ENCODE measurements at regions not wholly inside any gene's neighbourhood (a gene's known extent, or its start where the extent isn't known, plus 50 kb on each side); places are given as distances from the start of the nearest gene placed in this dataset.

DNA sequence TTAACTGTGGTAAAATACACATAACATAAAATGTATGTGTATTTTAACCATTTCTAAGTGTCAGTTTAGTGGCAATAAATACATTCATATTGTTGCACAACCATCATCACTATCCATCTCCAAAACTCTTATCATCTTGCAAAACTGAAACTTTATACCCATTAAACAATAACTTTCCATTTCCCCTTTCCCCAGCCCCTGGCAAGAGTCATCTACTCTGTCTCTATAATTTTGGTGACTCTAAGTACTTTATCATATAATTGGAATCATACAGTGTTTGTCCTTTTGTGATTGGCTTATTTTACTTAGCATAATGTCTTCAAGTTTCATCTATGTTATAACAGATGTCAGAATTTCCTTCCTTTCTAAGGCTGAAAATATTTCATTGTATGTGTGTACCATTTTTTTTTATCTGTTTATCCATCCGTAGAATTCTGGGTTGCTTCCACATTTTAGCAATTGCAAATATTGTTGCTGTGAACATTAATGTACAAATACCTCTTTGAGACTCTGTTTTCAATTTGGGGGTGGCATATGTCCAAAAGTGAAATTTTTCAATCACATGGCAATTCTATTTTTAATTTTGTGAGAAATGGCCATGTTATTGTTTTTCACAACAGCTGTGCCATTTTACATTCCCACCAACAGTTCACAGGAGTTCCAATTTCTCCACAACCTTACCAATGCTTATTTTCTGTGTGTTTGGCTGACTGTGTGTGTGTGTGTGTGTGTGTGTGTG, 153.9 kb upstream of the GORAB start:
- TF ChIP-seq, protein P1, sequence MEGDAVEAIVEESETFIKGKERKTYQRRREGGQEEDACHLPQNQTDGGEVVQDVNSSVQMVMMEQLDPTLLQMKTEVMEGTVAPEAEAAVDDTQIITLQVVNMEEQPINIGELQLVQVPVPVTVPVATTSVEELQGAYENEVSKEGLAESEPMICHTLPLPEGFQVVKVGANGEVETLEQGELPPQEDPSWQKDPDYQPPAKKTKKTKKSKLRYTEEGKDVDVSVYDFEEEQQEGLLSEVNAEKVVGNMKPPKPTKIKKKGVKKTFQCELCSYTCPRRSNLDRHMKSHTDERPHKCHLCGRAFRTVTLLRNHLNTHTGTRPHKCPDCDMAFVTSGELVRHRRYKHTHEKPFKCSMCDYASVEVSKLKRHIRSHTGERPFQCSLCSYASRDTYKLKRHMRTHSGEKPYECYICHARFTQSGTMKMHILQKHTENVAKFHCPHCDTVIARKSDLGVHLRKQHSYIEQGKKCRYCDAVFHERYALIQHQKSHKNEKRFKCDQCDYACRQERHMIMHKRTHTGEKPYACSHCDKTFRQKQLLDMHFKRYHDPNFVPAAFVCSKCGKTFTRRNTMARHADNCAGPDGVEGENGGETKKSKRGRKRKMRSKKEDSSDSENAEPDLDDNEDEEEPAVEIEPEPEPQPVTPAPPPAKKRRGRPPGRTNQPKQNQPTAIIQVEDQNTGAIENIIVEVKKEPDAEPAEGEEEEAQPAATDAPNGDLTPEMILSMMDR (conservative IDR thresholded peaks at IDR 0.05 in 1 of 2, IDR thresholded peaks at IDR 0.05 in 1 of 2; ENCODE audit: extremely low read depth in 1 of 2, insufficient read depth in 1 of 2, low read depth in 1 of 2, low read length in 2 of 2): no peak
- no peak for TF ChIP-seq EZH2 (IDR thresholded peaks at IDR 0.05; ENCODE audit: borderline replicate concordance, low read length)
